ENCODE measurements at regions not wholly inside any gene's neighbourhood (a gene's known extent, or its start where the extent isn't known, plus 50 kb on each side); places are given as distances from the start of the nearest gene placed in this dataset.
"Not testable (repeated sequence)": the region's sequence is repeated elsewhere in the genome, so short reads cannot be mapped to it uniquely, and the experiment has no call there.

- TF ChIP-seq EZH2 (IDR thresholded peaks at IDR 0.05; ENCODE audit: low read length, unreplicated experiment); EZH2phosphoT487 (IDR thresholded peaks at IDR 0.05; ENCODE audit: borderline replicate concordance, low read length); CTCF (conservative IDR thresholded peaks at IDR 0.05; ENCODE audit: low read depth, low read length): not testable (repeated sequence)
These were observed 266.5 kb upstream of the NBPF12 start for GRCh38 chr1:146671588-146671987.

Measured in PC-3 (cell line).